ENCODE measurements at regions not wholly inside any gene's neighbourhood (a gene's known extent, or its start where the extent isn't known, plus 50 kb on each side); places are given as distances from the start of the nearest gene placed in this dataset.

DNA sequence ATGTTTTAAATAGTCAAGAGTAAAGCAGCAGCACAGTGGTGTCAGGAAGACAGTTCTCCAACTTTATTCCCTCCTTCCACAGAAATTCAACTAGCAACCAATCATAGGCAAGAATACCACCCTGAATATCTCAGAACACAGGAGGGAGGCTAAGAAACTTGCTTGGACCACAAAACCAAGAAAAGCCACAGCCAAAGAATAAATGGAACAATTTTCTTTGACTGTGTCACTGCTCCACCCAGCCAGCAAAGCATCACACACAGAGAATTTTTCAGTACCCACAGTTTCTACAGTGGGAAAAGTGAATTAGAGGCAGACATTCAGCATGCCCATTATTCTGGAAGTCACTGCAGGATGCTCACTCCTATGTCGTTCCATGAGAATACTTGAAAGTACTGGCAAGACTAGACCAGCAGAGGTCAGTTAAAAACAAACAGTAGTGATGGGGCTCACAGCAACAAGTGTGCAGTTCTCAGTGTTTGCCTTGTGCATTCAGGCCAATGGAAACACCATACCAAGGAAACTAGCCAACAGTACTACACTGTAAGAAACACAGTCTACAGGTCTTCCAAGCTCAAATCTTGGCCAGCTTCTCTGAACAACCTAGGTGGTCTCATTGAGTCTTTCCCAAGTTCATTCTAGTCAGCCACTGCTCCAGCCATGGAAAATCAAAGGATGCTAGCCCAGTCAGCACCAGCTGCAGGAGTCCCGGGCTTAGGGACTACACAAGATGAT is 56.8 kb upstream of the FOXG1 start:
- no peak overlapping the region for H3K27ac ChIP-seq (ENCODE audit: low read depth, low read length)
- no peaks in the 10 kb centered on the region for H3K4me1 ChIP-seq (ENCODE audit: control insufficient read depth, insufficient read depth, low read length)
- H3K4me3 ChIP-seq (ENCODE audit: low read depth, low read length), result no peak overlapping the region
- H3K27me3 ChIP-seq (ENCODE audit: control insufficient read depth, insufficient read depth, low read length), result no peaks in the 10 kb centered on the region
- H3K36me3 ChIP-seq (ENCODE audit: control insufficient read depth, insufficient read depth, low read length), result no peaks in the 10 kb centered on the region
- H3K9me3 ChIP-seq (ENCODE audit: control insufficient read depth, insufficient read depth, low read length), result no peaks in the 10 kb centered on the region
- H3K9ac ChIP-seq (ENCODE audit: low read depth, low read length), result no peak overlapping the region
